K562 (cell line): ENCODE measurements at regions not wholly inside any gene's neighbourhood (a gene's known extent, or its start where the extent isn't known, plus 50 kb on each side); places are given as distances from the start of the nearest gene placed in this dataset.

Experiments used
- CHD4 ChIP-seq: fragments of 200-600 bp; sonication (generic); IDR thresholded peaks from 3 replicates; pipeline ENCODE4 v1.6.1; 2012; ENCODE audit warnings: low read depth, mild to moderate bottlenecking, mixed read lengths, low read length, inconsistent platforms; ENCODE audit not compliant: insufficient read depth, insufficient replicate concordance, poor library complexity, severe bottlenecking
- DIDO1 ChIP-seq: fragments of 450-650 bp; IDR thresholded peaks from 2 replicates; pipeline ENCODE4 v1.6.1; 2016; ENCODE audit warnings: low read depth, missing biosample characterization, missing genetic modification characterization
- FUS ChIP-seq: fragments of 200-400 bp; formaldehyde crosslinking; optimal IDR thresholded peaks from 2 replicates; pipeline ENCODE3; 2017; ENCODE audit warnings: low read depth, low read length
- NFXL1 ChIP-seq: fragments of 450-650 bp; formaldehyde crosslinking; IDR thresholded peaks from 2 replicates; pipeline ENCODE4 v1.4.0; 2021; ENCODE audit warnings: mild to moderate bottlenecking
- NR2C2 ChIP-seq, 2 experiments: fragments of 200-800 bp in 1 of 2; sonication (Bioruptor generic) in 1 of 2; sonication (generic) in 1 of 2; formaldehyde crosslinking in 1 of 2; IDR thresholded peaks; 2 replicates each; pipeline versions ENCODE4 v1.6.1 to v1.8.0; 2016 to 2022; ENCODE audit warnings: mild to moderate bottlenecking in 1 of 2, missing compliant biosample characterization in 1 of 2, missing genetic modification characterization in 1 of 2, missing genetic modification reagents in 1 of 2
- SPI1 ChIP-seq: IDR thresholded peaks from 2 replicates; pipeline ENCODE4 v1.6.1; 2011; ENCODE audit warnings: low read depth, low read length, control low read depth, borderline replicate concordance
- TCF7 ChIP-seq: sonication (generic); IDR thresholded peaks from 2 replicates; pipeline ENCODE4 v1.6.1; 2016; ENCODE audit warnings: antibody characterized with exemption, borderline replicate concordance
- TCF7L2 ChIP-seq: fragments of 150-350 bp; IDR thresholded peaks from 2 replicates; pipeline ENCODE4 v1.6.1; 2016; ENCODE audit warnings: low read depth, mild to moderate bottlenecking, low read length, moderate library complexity
- ZNF274 ChIP-seq: IDR thresholded peaks from 2 replicates; pipeline ENCODE4 v1.6.1; 2011; ENCODE audit warnings: low read depth, mild to moderate bottlenecking, low read length, moderate library complexity, borderline replicate concordance
- ZNF518B ChIP-seq: fragments of 250-450 bp; sonication (Bioruptor Pico); IDR thresholded peaks from 2 replicates; pipeline ENCODE4 v1.5.0; 2021; ENCODE audit warnings: mild to moderate bottlenecking, moderate library complexity
- ZNF655 ChIP-seq: fragments of 250-450 bp; sonication (Bioruptor Pico); IDR thresholded peaks from 2 replicates; pipeline ENCODE4 v1.5.0; 2021
- ZSCAN29 ChIP-seq: fragments of 450-650 bp; IDR thresholded peaks from 2 replicates; pipeline ENCODE4 v1.6.1; 2017
- TF ChIP-seq, protein P1 (sequence below), 3 experiments: IDR thresholded peaks in 2 of 3; conservative IDR thresholded peaks in 1 of 3; 2 replicates each; pipeline ENCODE4 v1.5.1; 2011 to 2012; ENCODE audit warnings: low read length in 3 of 3, mild to moderate bottlenecking in 3 of 3, control low read depth in 2 of 3, improper control_type of control experiment in 1 of 3, inconsistent platforms in 1 of 3, low read depth in 1 of 3, mixed read lengths in 1 of 3, moderate library complexity in 1 of 3; ENCODE audit not compliant: insufficient read depth in 2 of 3

DNA sequence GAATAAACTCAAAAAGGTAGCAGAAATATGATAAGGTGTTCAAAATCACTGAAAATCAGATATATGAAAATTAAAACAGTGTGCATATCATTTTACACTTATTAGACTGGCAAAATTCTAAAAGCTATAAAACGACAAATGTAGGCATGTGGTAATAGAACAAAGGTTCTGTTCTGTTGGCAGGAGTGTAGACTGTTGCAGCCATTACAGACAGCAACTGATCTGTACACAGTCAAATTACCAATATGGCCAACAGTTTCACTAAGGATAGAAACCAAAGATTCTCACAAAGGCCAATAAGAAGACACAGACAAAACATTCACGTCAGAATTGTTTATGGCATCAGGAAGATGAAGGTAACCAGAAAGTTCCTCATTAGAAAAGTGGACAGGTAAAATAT is 112.8 kb upstream of the PLS3 start:
- TF ChIP-seq ZSCAN29 (no peak), CHD4 (no peak), FUS (no peak), ZNF655 (no peak), NR2C2 (CRISPR knock-in tag; IDR thresholded peaks at IDR 0.05) (no peak), NR2C2 (tag; IDR thresholded peaks at IDR 0.05) (no peak), TCF7 (no peak), NFXL1 (CRISPR knock-in tag) (no peak), ZNF518B (CRISPR knock-in tag) (no peak), SPI1 (no peak), TCF7L2 (no peak), ZNF274 (no peak), DIDO1 (tag) (no peak)
- TF ChIP-seq, protein P1, sequence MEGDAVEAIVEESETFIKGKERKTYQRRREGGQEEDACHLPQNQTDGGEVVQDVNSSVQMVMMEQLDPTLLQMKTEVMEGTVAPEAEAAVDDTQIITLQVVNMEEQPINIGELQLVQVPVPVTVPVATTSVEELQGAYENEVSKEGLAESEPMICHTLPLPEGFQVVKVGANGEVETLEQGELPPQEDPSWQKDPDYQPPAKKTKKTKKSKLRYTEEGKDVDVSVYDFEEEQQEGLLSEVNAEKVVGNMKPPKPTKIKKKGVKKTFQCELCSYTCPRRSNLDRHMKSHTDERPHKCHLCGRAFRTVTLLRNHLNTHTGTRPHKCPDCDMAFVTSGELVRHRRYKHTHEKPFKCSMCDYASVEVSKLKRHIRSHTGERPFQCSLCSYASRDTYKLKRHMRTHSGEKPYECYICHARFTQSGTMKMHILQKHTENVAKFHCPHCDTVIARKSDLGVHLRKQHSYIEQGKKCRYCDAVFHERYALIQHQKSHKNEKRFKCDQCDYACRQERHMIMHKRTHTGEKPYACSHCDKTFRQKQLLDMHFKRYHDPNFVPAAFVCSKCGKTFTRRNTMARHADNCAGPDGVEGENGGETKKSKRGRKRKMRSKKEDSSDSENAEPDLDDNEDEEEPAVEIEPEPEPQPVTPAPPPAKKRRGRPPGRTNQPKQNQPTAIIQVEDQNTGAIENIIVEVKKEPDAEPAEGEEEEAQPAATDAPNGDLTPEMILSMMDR (IDR thresholded peaks at IDR 0.05 in 2 of 3, conservative IDR thresholded peaks at IDR 0.05 in 1 of 3; ENCODE audit: insufficient read depth in 2 of 3, low read depth in 1 of 3, low read length in 3 of 3): no peak
